PC-3 (cell line): ENCODE measurements at regions not wholly inside any gene's neighbourhood (a gene's known extent, or its start where the extent isn't known, plus 50 kb on each side); places are given as distances from the start of the nearest gene placed in this dataset.

ENCODE experiments used
- CTCF ChIP-seq: fragments of 300-600 bp; sonication (generic); conservative IDR thresholded peaks from 2 replicates; pipeline ENCODE4 v1.5.1; 2017; ENCODE audit warnings: antibody characterized with exemption, low read depth, mild to moderate bottlenecking, low read length
- EZH2 ChIP-seq: fragments of 300-600 bp; sonication (generic); IDR thresholded peaks from one replicate; pipeline ENCODE4 v1.6.1; 2017; ENCODE audit warnings: antibody characterized with exemption, mild to moderate bottlenecking, low read length; ENCODE audit not compliant: unreplicated experiment

- TF ChIP-seq CTCF: no peak
- TF ChIP-seq EZH2: no peak
Observed at GRCh38 chr4:120452536-120452935, 385.9 kb upstream of the MAD2L1 start.
